GM18867 (cell line): ENCODE measurements at regions not wholly inside any gene's neighbourhood (a gene's known extent, or its start where the extent isn't known, plus 50 kb on each side); places are given as distances from the start of the nearest gene placed in this dataset.

Experiments
- ATAC-seq: cut with Tn5 transposase; IDR thresholded peaks from one replicate; pipeline ENCODE4 v1.9.1; 2021; ENCODE audit warnings: mild to moderate bottlenecking, moderate library complexity; ENCODE audit not compliant: unreplicated experiment

GRCh38 chr18:2433366-2433765 is 137.9 kb downstream of the METTL4 start:
- no peak for ATAC-seq

- no peak for ATAC-seq
Measured at GRCh38 chr18:2441544-2441943, 129.8 kb downstream of the METTL4 start.

GRCh38 chr18:2442006-2442405 is 129.3 kb downstream of the METTL4 start:
- no peak for ATAC-seq

GRCh38 chr18:2442726-2443275 is 128.5 kb downstream of the METTL4 start:
- no peak for ATAC-seq

GRCh38 chr18:2444201-2444875 is 127.0 kb downstream of the METTL4 start:
- ATAC-seq: no peak

- no peak for ATAC-seq
Measured at GRCh38 chr18:2448565-2449151, 122.6 kb downstream of the METTL4 start.

- ATAC-seq: no peak
Measured at GRCh38 chr18:2451556-2451955, 119.7 kb downstream of the METTL4 start.

- ATAC-seq: no peak
Measured at GRCh38 chr18:2459886-2460285, 111.4 kb downstream of the METTL4 start.

- no peak for ATAC-seq
Measured at GRCh38 chr18:2466978-2467377, 104.3 kb downstream of the METTL4 start.

- ATAC-seq: no peak
Measured at GRCh38 chr18:2468051-2468450, 103.3 kb downstream of the METTL4 start.

GRCh38 chr18:2471523-2471922 is 99.8 kb downstream of the METTL4 start:
- ATAC-seq: no peak

GRCh38 chr18:2478662-2479061 is 92.6 kb downstream of the METTL4 start:
- no peak for ATAC-seq

GRCh38 chr18:2480536-2480935 is 90.8 kb downstream of the METTL4 start:
- ATAC-seq: no peak

- ATAC-seq: no peak
Measured at GRCh38 chr18:2482706-2483475, 88.4 kb downstream of the METTL4 start.

- ATAC-seq: no peak
Measured at GRCh38 chr18:2485983-2486382, 85.3 kb downstream of the METTL4 start.

GRCh38 chr18:2486426-2486825 is 84.9 kb downstream of the METTL4 start:
- ATAC-seq: no peak
